ENCODE measurements at regions not wholly inside any gene's neighbourhood (a gene's known extent, or its start where the extent isn't known, plus 50 kb on each side); places are given as distances from the start of the nearest gene placed in this dataset.
A peak's percentile ranks its signal among the peaks of the same experiment; 100 is the strongest.

DNA sequence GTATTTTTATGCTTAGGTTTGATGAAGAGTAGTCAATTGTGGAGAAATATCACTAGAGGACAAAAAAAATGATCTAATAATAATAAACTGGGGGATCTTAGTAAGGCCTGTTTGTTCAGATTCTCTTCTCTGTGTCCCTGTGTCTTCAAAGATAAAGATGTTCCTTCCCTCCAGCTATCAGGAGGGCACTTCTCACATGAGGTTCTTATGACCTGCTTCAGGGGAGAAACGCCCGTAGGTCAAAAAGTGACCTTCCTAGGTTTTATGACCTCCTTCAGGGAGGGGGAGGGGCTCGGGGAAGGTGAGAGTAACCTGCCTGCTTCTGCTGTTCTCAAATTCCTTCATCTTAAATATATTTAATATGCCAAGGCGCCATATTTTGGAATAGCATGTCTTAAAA lies 89.2 kb upstream of the JADE1 start:
- Mint-ChIP-seq H3K4me3 (no peak overlapping the region), H3K9me3 (no peaks in the 10 kb centered on the region), H3K4me1 (ENCODE audit: low read depth) (peaks cover 44% of the 10 kb centered on the region), H3K36me3 (ENCODE audit: low read depth) (no peaks in the 10 kb centered on the region), H3K27ac (no peak overlapping the region), H3K27me3 (ENCODE audit: insufficient read depth) (peaks cover 2% of the 10 kb centered on the region; the same call in 1 of the 2 replicates)
- TF ChIP-seq CTCF (IDR thresholded peaks at IDR 0.05): no peak
- no peak for DNase-seq

DNA sequence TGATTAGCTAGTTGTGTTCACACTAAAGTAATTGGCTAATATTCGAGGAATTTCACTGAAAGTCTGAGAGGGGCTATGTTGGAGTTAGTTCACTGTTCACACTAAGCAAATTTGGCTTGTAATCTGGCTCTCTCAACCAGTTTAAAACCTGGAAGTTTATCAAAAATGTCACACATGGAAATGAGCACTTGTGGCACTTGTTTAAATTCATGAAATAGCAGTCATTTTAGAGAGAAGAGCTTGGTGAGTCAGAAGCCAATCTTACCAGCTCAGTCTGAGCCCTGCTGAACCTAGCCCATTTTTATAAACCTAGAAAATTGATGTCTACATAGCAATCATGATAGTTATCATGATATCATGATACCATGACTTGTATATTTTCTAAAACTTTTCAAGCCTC lies 90.7 kb upstream of the JADE1 start:
- TF ChIP-seq CTCF (IDR thresholded peaks at IDR 0.05): no peak
- no peaks in the 10 kb centered on the region for H3K9me3 Mint-ChIP-seq
- H3K27me3 Mint-ChIP-seq (ENCODE audit: insufficient read depth): peaks cover 2% of the 10 kb centered on the region; the same call in 1 of the 2 replicates
- H3K4me1 Mint-ChIP-seq (ENCODE audit: low read depth): peaks cover 44% of the 10 kb centered on the region
- no peaks in the 10 kb centered on the region for H3K36me3 Mint-ChIP-seq (ENCODE audit: low read depth)
- no peak overlapping the region for H3K27ac Mint-ChIP-seq
- peak; percentile 68 for DNase-seq
- no peak overlapping the region for H3K4me3 Mint-ChIP-seq

DNA sequence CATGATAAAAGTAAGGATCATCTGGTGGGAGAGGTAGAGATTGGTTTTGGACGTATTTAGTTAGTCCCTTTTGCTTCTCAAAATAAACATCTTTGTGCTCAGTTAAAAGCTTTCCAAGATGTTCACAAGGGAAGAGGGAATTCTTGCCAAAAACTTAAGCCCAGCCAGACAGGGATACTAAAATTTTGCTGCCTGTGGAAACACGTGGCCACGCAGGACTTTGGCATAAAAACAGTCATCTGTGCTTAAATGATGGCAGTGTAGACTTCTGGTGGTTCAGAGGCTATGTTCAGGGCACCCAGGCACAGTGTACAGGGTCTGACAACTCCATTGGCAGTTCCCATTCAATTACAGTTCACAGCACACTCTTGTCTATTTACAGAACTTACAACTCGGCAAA lies 93.2 kb upstream of the JADE1 start:
- no peak for TF ChIP-seq CTCF (IDR thresholded peaks at IDR 0.05)
- Mint-ChIP-seq H3K9me3 (no peaks in the 10 kb centered on the region), H3K27ac (peak overlapping the region; percentile 34; the same call in 1 of the 2 replicates), H3K4me3 (no peak overlapping the region), H3K36me3 (ENCODE audit: low read depth) (no peaks in the 10 kb centered on the region), H3K4me1 (ENCODE audit: low read depth) (peaks cover 35% of the 10 kb centered on the region), H3K27me3 (ENCODE audit: insufficient read depth) (peaks cover 2% of the 10 kb centered on the region; the same call in 1 of the 2 replicates)
- no peak for DNase-seq

- Mint-ChIP-seq H3K27ac (peak overlapping the region; percentile 34), H3K4me1 (ENCODE audit: low read depth) (peaks cover 33% of the 10 kb centered on the region), H3K4me3 (no peak overlapping the region), H3K27me3 (ENCODE audit: insufficient read depth) (peaks cover 2% of the 10 kb centered on the region; the same call in 1 of the 2 replicates), H3K9me3 (no peaks in the 10 kb centered on the region), H3K36me3 (ENCODE audit: low read depth) (no peaks in the 10 kb centered on the region)
- no peak for TF ChIP-seq CTCF (IDR thresholded peaks at IDR 0.05)
- peak; percentile 61 for DNase-seq
These were observed 93.9 kb upstream of the JADE1 start for GRCh38 chr4:128715616-128716015.

DNA sequence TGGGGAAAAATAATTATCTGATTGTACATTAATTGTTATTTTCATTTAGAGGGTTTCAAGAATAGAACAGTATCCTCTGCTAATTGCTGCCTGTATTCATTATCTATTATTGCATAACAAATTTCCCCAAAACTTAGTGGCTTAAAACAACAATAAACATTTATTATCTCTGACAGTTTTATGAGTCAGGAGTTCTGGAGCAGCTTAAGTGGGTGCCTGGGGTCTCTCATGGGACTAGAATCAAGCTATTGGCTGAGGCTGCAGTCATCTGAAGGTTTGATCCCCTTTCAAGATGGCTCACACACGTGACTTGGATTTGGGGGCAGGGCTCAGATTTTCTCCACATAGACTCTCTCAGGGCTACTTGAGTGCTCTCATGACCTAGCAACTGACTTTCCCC lies 98.1 kb upstream of the JADE1 start:
- TF ChIP-seq CTCF (IDR thresholded peaks at IDR 0.05): no peak
- Mint-ChIP-seq H3K9me3 (no peaks in the 10 kb centered on the region), H3K27ac (no peak overlapping the region), H3K36me3 (ENCODE audit: low read depth) (no peaks in the 10 kb centered on the region), H3K4me3 (no peak overlapping the region), H3K4me1 (ENCODE audit: low read depth) (peaks cover 14% of the 10 kb centered on the region), H3K27me3 (ENCODE audit: insufficient read depth) (peaks cover 3% of the 10 kb centered on the region)
- no peak for DNase-seq

GRCh38 chr4:128709268-128709667 lies 100.2 kb upstream of the JADE1 start:
- Mint-ChIP-seq H3K36me3 (ENCODE audit: low read depth) (no peaks in the 10 kb centered on the region), H3K4me1 (ENCODE audit: low read depth) (peaks cover 5% of the 10 kb centered on the region; the same call in 1 of the 2 replicates), H3K27me3 (ENCODE audit: insufficient read depth) (peaks cover 3% of the 10 kb centered on the region; the same call in 1 of the 2 replicates), H3K4me3 (no peak overlapping the region), H3K27ac (no peak overlapping the region), H3K9me3 (no peaks in the 10 kb centered on the region)
- no peak for TF ChIP-seq CTCF (IDR thresholded peaks at IDR 0.05)
- no peak for DNase-seq

Measured in HFFc6 (cell line).